WTC11 (cell line): ENCODE measurements at regions not wholly inside any gene's neighbourhood (a gene's known extent, or its start where the extent isn't known, plus 50 kb on each side); places are given as distances from the start of the nearest gene placed in this dataset.

Experiments used
- ATAC-seq: fragments of 200-7000 bp; cut with Tn5 transposase; 2 replicates; pipeline ENCODE4 v1.10.0; 2021; ENCODE audit warnings: mild to moderate bottlenecking, moderate library complexity
- CTCF ChIA-PET: fragments of 300-600 bp; sonication (Branson Sonifier 250); formaldehyde crosslinking; loops from one replicate; lab custom pipeline; 2021; ENCODE audit warnings: antibody characterized with exemption; lab: Charles Lee
- POLR2A ChIA-PET: fragments of 350-600 bp; sonication (Branson Sonifier 250); formaldehyde crosslinking; loops from one replicate; lab custom pipeline; 2021; ENCODE audit warnings: antibody characterized with exemption; lab: Charles Lee
- DNase-seq: peaks from one replicate; pipeline ENCODE4 v3.0.0; 2021; ENCODE audit warnings: low spot score
- H3K27ac Mint-ChIP-seq: 2 replicates; pipeline ENCODE4 v1.8.0; 2021; ENCODE audit warnings: mixed read lengths
- H3K27me3 Mint-ChIP-seq: 2 replicates; pipeline ENCODE4 v1.8.0; 2021; ENCODE audit warnings: low read depth, mild to moderate bottlenecking, moderate library complexity, mixed read lengths
- H3K36me3 Mint-ChIP-seq: 2 replicates; pipeline ENCODE4 v1.8.0; 2021; ENCODE audit warnings: mixed read lengths
- H3K4me1 Mint-ChIP-seq: 2 replicates; pipeline ENCODE4 v1.8.0; 2022; ENCODE audit warnings: mixed read lengths
- H3K4me3 Mint-ChIP-seq: 2 replicates; pipeline ENCODE4 v1.8.0; 2021; ENCODE audit warnings: mild to moderate bottlenecking, moderate library complexity, mixed read lengths
- H3K9me3 Mint-ChIP-seq: 2 replicates; pipeline ENCODE4 v1.8.0; 2021; ENCODE audit warnings: mixed read lengths
- AFF4 ChIP-seq: sonication (generic); formaldehyde crosslinking; IDR thresholded peaks from 2 replicates; pipeline ENCODE4 v1.8.1; 2023; ENCODE audit warnings: mild to moderate bottlenecking, missing genetic modification reagents, borderline replicate concordance
- FOXJ3 ChIP-seq: sonication (generic); formaldehyde crosslinking; IDR thresholded peaks from 2 replicates; pipeline ENCODE4 v1.9.0; 2021; ENCODE audit warnings: missing genetic modification reagents, mild to moderate bottlenecking, borderline replicate concordance
- GRHL2 ChIP-seq: fragments of 250-450 bp; sonication (Bioruptor Pico); IDR thresholded peaks from 2 replicates; pipeline ENCODE4 v1.8.0; 2022; ENCODE audit warnings: mild to moderate bottlenecking, moderate library complexity; ENCODE audit not compliant: insufficient replicate concordance, severe bottlenecking
- MYBL2 ChIP-seq: sonication (generic); formaldehyde crosslinking; IDR thresholded peaks from 2 replicates; pipeline ENCODE4 v1.8.1; 2023; ENCODE audit warnings: mild to moderate bottlenecking, moderate library complexity, missing genetic modification reagents
- NFE2L1 ChIP-seq: sonication (generic); formaldehyde crosslinking; IDR thresholded peaks from 2 replicates; pipeline ENCODE4 v1.8.1; 2023; ENCODE audit warnings: missing genetic modification reagents
- NR3C1 ChIP-seq: sonication (generic); formaldehyde crosslinking; conservative IDR thresholded peaks from 2 replicates; pipeline ENCODE4 v1.8.1; 2023; ENCODE audit warnings: low read depth, mild to moderate bottlenecking, missing genetic modification reagents
- OVOL2 ChIP-seq: fragments of 250-450 bp; sonication (Bioruptor Pico); IDR thresholded peaks from 2 replicates; pipeline ENCODE4 v1.9.0; 2021; ENCODE audit warnings: mild to moderate bottlenecking, borderline replicate concordance
- PRRX2 ChIP-seq: fragments of 250-450 bp; sonication (Bioruptor Pico); IDR thresholded peaks from 2 replicates; pipeline ENCODE4 v1.8.0; 2021; ENCODE audit warnings: mild to moderate bottlenecking
- TCF7 ChIP-seq: sonication (generic); formaldehyde crosslinking; IDR thresholded peaks from 2 replicates; pipeline ENCODE4 v1.8.0; 2022; ENCODE audit warnings: mild to moderate bottlenecking, low read depth, missing genetic modification reagents, moderate library complexity
- TP53 ChIP-seq: sonication (generic); formaldehyde crosslinking; IDR thresholded peaks from 2 replicates; pipeline ENCODE4 v1.8.1; 2023; ENCODE audit warnings: mild to moderate bottlenecking, missing genetic modification reagents
- ZNF281 ChIP-seq: sonication (generic); formaldehyde crosslinking; IDR thresholded peaks from 2 replicates; pipeline ENCODE4 v1.8.0; 2023; ENCODE audit warnings: mild to moderate bottlenecking, missing genetic modification reagents
- ZNF396 ChIP-seq: fragments of 250-450 bp; sonication (Bioruptor Pico); IDR thresholded peaks from 2 replicates; pipeline ENCODE4 v1.8.0; 2021; ENCODE audit warnings: mild to moderate bottlenecking, moderate library complexity, borderline replicate concordance
- ZNF671 ChIP-seq: fragments of 250-450 bp; sonication (Bioruptor Pico); IDR thresholded peaks from 2 replicates; pipeline ENCODE4 v1.8.0; 2021; ENCODE audit warnings: mild to moderate bottlenecking
- TF ChIP-seq, protein P1 (sequence below): fragments of 250-450 bp; sonication (Bioruptor Pico); IDR thresholded peaks from 2 replicates; pipeline ENCODE4 v2.1.2; 2022; ENCODE audit warnings: mild to moderate bottlenecking, moderate library complexity
- TF ChIP-seq, protein P2 (sequence below): fragments of 200-600 bp; IDR thresholded peaks from 2 replicates; pipeline ENCODE4 v1.8.0; 2022; ENCODE audit warnings: antibody characterized with exemption
- TF ChIP-seq, protein P3 (sequence below): sonication (generic); formaldehyde crosslinking; IDR thresholded peaks from 2 replicates; pipeline ENCODE4 v1.8.0; 2022; ENCODE audit warnings: mild to moderate bottlenecking, missing genetic modification reagents
- TF ChIP-seq, protein P4 (sequence below): sonication (generic); formaldehyde crosslinking; IDR thresholded peaks from 2 replicates; pipeline ENCODE4 v1.8.0; 2022; ENCODE audit warnings: mild to moderate bottlenecking, missing genetic modification reagents
- TF ChIP-seq, protein P5 (sequence below): sonication (generic); formaldehyde crosslinking; IDR thresholded peaks from 2 replicates; pipeline ENCODE4 v1.8.1; 2022; ENCODE audit warnings: missing genetic modification reagents, borderline replicate concordance
- TF ChIP-seq, protein P6 (sequence below): fragments of 250-450 bp; sonication (Bioruptor Pico); IDR thresholded peaks from 2 replicates; pipeline ENCODE4 v1.8.0; 2021; ENCODE audit warnings: mild to moderate bottlenecking

GRCh38 chrX:45322382-45322781 is 121.7 kb upstream of the DIPK2B start:
- Mint-ChIP-seq H3K27me3 (no peaks in the 10 kb centered on the region), H3K9me3 (peaks cover 8% of the 10 kb centered on the region; the same call in 1 of the 2 replicates), H3K36me3 (no peaks in the 10 kb centered on the region), H3K4me1 (no peaks in the 10 kb centered on the region; the same call in 1 of the 2 replicates), H3K4me3 (no peak overlapping the region), H3K27ac (no peak overlapping the region)
- CTCF ChIA-PET = interaction anchor here (0.6 to 2.0 kb wide), 9 partner anchors 11 to 1086 kb away, joined by 3 to 5 read pairs (median 3); no protein-coding TSS in a partner anchor
- POLR2A ChIA-PET = no interaction called here
- ATAC-seq = peak; percentile 52
- DNase-seq = peak; percentile 13
- TF ChIP-seq ZNF396 (CRISPR knock-in tag) = no peak

DNA sequence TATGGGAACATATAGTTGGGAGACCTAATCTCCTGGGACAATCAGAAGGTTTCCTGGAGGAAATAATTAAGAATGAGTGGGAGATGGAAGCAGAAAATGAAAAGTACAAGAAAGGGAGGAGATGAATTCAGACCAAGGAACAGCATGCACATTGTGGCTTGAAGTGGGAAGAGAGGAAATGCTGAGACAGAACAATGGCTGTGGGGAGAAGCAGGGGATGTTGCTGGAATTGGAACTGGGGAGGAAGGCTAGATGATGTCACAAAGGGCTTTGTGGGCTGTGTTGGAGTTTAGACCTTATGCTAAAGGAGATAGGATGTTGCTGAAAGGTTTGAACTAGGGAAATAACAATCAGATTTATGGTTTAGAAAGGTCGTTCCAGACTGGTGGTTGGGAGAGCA is 119.5 kb upstream of the DIPK2B start:
- H3K36me3 Mint-ChIP-seq = no peaks in the 10 kb centered on the region
- no peak overlapping the region for H3K4me3 Mint-ChIP-seq
- ChIA-PET CTCF (no interaction called here), POLR2A (no interaction called here)
- no peaks in the 10 kb centered on the region; the same call in 1 of the 2 replicates for H3K4me1 Mint-ChIP-seq
- DNase-seq = no peak
- no peak overlapping the region for H3K27ac Mint-ChIP-seq
- peaks cover 7% of the 10 kb centered on the region; the same call in 1 of the 2 replicates for H3K9me3 Mint-ChIP-seq
- no peaks in the 10 kb centered on the region for H3K27me3 Mint-ChIP-seq
- ATAC-seq = no peak
- TF ChIP-seq NR3C1 (CRISPR knock-in tag) (no peak), TCF7 (no peak), AFF4 (CRISPR knock-in tag) (no peak), OVOL2 (CRISPR knock-in tag) (no peak), MYBL2 (CRISPR knock-in tag) (no peak), GRHL2 (CRISPR knock-in tag) (no peak), ZNF281 (CRISPR knock-in tag) (no peak), FOXJ3 (CRISPR knock-in tag) (no peak), NFE2L1 (no peak), TP53 (CRISPR knock-in tag) (no peak), ZNF671 (CRISPR knock-in tag) (no peak), PRRX2 (CRISPR knock-in tag) (no peak)
- TF ChIP-seq, protein P1, sequence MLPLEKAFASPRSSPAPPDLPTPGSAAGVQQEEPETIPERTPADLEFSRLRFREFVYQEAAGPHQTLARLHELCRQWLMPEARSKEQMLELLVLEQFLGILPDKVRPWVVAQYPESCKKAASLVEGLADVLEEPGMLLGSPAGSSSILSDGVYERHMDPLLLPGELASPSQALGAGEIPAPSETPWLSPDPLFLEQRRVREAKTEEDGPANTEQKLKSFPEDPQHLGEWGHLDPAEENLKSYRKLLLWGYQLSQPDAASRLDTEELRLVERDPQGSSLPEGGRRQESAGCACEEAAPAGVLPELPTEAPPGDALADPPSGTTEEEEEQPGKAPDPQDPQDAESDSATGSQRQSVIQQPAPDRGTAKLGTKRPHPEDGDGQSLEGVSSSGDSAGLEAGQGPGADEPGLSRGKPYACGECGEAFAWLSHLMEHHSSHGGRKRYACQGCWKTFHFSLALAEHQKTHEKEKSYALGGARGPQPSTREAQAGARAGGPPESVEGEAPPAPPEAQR = no peak
- TF ChIP-seq, protein P2, sequence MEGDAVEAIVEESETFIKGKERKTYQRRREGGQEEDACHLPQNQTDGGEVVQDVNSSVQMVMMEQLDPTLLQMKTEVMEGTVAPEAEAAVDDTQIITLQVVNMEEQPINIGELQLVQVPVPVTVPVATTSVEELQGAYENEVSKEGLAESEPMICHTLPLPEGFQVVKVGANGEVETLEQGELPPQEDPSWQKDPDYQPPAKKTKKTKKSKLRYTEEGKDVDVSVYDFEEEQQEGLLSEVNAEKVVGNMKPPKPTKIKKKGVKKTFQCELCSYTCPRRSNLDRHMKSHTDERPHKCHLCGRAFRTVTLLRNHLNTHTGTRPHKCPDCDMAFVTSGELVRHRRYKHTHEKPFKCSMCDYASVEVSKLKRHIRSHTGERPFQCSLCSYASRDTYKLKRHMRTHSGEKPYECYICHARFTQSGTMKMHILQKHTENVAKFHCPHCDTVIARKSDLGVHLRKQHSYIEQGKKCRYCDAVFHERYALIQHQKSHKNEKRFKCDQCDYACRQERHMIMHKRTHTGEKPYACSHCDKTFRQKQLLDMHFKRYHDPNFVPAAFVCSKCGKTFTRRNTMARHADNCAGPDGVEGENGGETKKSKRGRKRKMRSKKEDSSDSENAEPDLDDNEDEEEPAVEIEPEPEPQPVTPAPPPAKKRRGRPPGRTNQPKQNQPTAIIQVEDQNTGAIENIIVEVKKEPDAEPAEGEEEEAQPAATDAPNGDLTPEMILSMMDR = no peak
- TF ChIP-seq, protein P3, sequence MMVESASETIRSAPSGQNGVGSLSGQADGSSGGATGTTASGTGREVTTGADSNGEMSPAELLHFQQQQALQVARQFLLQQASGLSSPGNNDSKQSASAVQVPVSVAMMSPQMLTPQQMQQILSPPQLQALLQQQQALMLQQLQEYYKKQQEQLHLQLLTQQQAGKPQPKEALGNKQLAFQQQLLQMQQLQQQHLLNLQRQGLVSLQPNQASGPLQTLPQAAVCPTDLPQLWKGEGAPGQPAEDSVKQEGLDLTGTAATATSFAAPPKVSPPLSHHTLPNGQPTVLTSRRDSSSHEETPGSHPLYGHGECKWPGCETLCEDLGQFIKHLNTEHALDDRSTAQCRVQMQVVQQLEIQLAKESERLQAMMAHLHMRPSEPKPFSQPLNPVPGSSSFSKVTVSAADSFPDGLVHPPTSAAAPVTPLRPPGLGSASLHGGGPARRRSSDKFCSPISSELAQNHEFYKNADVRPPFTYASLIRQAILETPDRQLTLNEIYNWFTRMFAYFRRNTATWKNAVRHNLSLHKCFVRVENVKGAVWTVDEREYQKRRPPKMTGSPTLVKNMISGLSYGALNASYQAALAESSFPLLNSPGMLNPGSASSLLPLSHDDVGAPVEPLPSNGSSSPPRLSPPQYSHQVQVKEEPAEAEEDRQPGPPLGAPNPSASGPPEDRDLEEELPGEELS (CRISPR knock-in tag) = no peak
- TF ChIP-seq, protein P4, sequence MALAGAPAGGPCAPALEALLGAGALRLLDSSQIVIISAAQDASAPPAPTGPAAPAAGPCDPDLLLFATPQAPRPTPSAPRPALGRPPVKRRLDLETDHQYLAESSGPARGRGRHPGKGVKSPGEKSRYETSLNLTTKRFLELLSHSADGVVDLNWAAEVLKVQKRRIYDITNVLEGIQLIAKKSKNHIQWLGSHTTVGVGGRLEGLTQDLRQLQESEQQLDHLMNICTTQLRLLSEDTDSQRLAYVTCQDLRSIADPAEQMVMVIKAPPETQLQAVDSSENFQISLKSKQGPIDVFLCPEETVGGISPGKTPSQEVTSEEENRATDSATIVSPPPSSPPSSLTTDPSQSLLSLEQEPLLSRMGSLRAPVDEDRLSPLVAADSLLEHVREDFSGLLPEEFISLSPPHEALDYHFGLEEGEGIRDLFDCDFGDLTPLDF (CRISPR knock-in tag) = no peak
- TF ChIP-seq, protein P5, sequence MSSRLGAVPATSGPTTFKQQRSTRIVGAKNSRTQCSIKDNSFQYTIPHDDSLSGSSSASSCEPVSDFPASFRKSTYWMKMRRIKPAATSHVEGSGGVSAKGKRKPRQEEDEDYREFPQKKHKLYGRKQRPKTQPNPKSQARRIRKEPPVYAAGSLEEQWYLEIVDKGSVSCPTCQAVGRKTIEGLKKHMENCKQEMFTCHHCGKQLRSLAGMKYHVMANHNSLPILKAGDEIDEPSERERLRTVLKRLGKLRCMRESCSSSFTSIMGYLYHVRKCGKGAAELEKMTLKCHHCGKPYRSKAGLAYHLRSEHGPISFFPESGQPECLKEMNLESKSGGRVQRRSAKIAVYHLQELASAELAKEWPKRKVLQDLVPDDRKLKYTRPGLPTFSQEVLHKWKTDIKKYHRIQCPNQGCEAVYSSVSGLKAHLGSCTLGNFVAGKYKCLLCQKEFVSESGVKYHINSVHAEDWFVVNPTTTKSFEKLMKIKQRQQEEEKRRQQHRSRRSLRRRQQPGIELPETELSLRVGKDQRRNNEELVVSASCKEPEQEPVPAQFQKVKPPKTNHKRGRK (CRISPR knock-in tag) = no peak
- TF ChIP-seq, protein P6, sequence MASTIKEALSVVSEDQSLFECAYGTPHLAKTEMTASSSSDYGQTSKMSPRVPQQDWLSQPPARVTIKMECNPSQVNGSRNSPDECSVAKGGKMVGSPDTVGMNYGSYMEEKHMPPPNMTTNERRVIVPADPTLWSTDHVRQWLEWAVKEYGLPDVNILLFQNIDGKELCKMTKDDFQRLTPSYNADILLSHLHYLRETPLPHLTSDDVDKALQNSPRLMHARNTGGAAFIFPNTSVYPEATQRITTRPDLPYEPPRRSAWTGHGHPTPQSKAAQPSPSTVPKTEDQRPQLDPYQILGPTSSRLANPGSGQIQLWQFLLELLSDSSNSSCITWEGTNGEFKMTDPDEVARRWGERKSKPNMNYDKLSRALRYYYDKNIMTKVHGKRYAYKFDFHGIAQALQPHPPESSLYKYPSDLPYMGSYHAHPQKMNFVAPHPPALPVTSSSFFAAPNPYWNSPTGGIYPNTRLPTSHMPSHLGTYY (CRISPR knock-in tag) = no peak
